HG03159 (cell line): ENCODE measurements at regions not wholly inside any gene's neighbourhood (a gene's known extent, or its start where the extent isn't known, plus 50 kb on each side); places are given as distances from the start of the nearest gene placed in this dataset.
"Not testable (repeated sequence)": the region's sequence is repeated elsewhere in the genome, so short reads cannot be mapped to it uniquely, and the experiment has no call there.

ENCODE experiments used
- ATAC-seq: cut with Tn5 transposase; IDR thresholded peaks from one replicate; pipeline ENCODE4 v1.9.1; 2021; ENCODE audit warnings: mild to moderate bottlenecking, moderate library complexity; ENCODE audit not compliant: unreplicated experiment

DNA sequence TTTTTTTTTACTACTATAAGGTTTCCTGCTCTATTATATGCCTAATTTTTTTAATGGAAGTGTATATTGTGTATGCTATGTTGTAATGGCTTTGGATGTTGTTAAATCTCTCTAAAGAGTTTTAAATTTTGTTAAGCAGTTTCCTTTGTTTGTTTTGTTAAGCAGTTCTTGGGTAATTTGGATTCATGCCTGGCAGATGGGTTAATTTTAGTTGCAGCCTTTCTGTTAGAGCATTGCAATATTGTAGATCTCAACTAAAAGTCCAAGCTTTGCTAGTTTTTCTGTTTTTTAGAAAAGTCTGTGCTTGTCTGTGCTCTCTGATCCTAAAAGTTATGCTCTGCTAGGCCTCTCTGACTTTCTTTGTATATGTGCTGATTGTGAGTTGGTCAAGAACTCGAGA, 1229.0 kb upstream of the NRXN1 start:
- ATAC-seq = no peak

DNA sequence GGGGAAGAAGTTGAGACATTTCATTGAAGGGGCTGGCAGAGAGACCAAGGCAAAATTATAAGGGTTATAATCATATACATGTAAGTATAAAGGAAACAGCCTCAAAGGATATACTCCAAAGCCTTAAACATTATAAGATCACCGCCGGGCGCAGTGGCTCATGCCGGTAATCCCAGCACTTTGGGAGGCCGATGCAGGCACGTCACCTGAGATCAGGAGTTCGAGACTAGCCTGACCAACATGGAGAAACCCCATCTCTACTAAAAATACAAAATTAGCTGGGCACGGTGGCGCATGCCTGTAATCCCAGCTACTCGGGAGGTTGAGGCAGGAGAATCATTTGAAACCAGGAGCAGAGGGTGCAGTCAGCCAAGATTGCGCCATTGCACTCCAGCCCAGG, 1227.0 kb upstream of the NRXN1 start:
- ATAC-seq = not testable (repeated sequence)

DNA sequence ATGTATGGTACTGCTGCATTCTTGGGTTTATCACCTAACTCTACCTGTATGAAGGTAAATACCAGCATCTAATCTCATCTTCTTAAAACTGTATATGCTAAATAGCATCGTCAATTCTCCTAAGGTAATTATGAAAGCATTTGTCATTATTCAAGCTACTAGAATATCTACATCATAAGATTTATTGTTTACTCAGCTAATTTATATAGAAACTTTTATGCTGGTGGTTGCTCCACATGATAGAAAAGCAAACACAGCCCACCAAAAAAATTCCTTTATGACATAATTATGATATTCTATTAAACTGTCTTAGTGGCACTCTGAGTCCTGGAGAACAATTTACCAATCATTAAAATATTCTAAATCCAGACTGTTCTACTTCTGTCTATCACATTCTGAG, 1226.1 kb upstream of the NRXN1 start:
- no peak for ATAC-seq

DNA sequence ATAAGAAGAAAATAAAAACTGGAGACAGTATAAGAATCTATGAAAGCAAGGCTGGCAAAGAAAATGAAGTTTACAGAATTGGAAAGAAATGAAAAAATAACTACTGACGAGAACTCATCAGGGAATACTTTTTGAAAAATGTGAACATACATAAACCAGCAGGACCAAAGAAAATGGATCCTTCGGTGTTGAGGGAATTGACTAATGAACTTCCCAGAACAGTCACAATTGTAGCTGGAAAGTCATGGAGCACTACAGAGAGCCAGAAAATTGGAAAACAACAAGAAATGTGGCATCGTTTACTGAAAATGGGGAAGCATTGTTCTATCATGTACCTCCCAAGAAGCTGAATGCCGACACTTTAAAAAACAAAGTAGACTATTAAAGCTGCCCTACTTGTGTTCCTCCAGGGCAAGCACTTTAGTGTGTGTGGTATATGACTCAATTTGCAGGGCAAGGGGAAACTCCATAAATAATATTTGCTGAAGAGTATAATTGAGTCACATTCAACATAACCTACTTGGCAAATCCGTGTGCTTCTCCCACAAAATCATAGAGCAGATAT, 1221.6 kb upstream of the NRXN1 start:
- no peak for ATAC-seq

DNA sequence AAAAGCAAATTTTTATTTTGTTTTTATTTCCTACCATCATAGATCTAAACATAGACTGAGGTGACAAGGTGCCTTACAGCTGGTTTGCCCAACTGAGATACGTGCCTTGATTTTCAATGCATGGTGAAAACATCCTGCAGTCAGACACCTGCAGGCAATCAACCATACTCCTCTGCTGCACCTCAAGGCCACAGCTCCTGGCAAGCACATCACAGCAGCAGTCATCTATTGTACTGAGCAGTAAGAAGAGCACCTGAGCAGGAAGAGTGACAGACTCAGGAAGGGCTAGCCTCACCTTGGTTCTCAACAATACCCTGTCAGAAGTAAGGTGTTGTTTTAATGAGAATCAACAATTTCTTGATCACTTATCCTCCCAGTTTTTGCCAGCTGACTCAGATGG, 1206.8 kb upstream of the NRXN1 start:
- ATAC-seq = no peak

DNA sequence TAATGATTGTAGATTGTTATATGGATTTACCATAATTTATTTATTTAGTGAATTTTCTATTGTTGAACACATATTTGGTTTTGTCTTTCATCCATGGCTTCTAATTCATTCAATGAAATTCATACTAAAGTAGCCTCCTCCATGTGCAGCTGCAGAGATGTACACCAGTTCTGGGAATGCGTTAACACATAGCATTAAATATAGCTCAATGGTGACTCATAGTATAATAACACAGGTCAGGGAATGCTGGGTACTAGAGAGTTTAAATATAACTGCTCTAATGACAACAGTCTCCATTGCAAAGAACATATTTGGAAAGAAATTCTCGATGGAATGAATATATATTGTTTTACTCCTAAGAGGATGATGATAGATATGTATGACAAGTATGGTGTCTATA, 1190.2 kb upstream of the NRXN1 start:
- ATAC-seq = no peak

DNA sequence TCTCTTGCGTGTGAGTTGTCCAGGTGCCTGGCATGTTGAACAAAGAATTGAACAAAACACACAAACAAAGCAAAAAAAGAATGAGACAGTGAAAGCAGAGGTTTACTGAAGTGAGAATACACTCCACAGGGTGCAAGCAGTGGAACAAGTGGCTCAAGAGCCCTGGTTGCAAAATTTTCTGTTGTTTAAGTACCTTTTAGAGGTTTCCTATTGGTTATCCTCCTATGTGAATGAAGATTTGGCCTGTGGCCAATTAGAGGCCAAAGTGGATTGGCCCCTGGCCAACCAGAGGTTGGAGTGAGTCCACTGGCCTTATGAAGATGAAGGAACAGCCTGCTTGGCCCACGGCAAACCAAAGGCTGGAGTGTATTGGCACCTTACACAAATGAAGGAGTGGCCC, 1188.5 kb upstream of the NRXN1 start:
- no peak for ATAC-seq

DNA sequence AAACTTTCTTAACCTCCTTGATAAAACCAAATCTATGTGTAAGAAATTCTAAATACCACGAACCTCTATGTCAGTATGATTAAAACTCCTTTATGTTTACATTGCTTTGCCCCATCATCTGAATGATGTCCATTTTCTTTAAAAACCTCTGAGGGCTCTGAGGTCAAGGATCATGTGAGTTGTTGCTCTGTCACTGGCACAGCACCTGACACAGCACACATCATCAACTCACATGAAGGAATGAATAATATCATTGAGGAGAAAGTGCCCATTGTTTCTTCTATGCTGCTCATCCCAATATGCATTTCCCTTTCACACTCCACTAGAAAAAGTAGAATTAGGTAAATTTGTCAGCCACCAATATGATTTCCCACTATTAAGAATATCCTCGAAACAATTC, 1178.7 kb upstream of the NRXN1 start:
- no peak for ATAC-seq

DNA sequence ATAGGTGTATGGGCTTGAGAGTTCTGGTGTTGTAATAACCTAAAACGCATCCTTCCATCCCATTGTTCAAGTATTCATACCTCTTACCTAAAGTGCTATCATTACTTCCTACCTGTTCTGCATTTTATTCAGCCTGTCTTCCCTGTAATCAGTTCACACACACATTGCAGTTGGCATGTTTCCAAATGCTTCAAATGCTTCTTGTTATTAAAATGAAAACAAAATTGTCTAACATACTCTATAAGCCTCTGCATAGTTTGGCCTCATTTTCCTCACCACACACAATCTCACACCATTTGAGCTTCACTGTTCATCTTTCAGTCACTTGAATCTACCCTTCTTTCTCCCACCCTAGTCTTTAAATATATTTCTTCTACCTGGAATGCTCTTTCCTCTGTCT, 1178.2 kb upstream of the NRXN1 start:
- no peak for ATAC-seq

DNA sequence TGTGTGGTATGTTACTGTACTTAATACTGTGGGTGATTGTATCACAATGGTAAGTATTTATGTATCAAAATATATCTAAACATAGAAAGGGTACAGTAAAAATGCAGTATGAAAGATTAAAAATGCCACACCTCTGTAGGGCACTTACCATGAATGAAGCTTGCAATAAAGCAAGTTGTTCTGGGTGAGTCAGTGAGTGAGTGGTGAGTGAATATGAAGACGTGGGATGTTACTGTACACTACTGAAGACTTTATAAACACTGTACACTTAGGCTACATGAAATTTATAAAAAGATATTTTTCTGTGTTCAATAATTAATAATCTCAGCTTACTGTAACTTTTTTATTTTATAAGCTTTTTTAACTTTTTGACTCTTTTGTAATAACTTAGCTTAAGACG, 1162.4 kb upstream of the NRXN1 start:
- ATAC-seq = no peak

DNA sequence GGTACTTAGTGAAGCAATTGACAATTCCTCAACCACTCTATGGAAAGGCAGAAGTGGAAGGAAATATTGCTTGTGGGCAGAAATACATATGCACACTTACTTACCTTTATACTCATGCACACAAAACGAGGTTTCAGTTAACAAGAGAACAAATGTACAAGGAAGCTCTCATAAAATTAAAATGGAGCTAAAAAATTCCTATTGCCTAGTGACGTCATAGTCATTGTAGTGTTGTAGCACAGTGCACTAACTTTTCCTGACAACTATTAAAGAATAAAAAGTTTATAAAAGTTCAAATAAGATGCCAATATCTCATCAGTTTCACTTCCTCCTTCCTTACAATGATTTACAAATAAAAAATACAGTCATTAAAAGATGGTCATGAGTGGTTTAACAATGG, 1161.9 kb upstream of the NRXN1 start:
- no peak for ATAC-seq

DNA sequence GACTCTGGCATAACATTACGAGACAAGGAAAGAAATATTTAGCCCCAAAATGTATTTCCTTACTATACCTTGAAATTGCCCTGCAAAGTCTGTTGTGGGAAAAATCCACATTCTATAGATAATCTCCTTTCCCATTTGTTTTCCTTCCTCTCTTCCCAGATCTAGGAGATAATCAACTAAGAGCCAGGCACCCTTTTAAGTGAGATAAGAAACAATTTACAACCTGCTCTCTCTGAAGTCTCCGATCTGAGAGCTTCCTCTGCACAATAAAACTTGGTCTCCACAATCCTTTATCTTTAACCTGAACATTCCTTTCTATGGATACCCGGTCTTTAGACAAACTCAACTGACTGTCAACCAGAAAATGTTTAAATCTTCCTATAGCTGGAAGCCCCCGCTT, 1160.7 kb upstream of the NRXN1 start:
- ATAC-seq = no peak

DNA sequence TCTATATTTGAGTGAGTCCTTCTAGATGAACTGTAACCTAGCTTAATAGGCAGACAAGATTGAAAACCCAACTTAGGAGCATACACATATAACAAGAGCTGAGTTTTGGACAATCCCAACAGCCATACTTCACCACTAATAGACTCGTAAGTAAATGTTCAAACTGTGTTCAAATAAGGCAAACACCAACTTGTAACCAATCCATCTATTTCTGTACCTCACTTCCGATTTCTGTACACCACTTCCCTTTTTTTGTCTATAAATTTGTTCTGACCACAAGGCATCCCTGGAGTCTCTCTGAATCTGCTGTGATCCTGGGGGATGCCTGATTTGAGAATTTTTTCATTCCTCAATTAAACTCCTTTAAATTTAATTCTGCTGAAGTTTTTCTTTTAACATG, 1149.1 kb upstream of the NRXN1 start:
- ATAC-seq = no peak

DNA sequence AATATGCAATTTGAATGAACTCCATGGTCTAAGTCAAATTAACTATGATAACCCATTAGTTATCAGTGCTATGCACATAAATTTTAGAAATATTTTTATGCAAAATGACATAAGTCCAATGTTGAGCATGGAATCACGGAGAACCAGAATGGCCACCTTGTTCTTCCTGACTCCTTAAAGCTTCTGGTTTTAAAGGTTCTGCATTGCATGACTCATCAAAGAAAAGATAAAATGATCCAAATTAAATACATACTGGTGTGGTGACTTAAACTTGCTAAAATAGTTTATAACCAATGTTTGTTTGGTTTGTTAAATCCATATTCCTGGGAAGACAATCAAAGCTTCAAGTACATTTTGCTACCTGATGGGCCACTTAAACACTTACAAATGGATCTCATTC, 1146.9 kb upstream of the NRXN1 start:
- no peak for ATAC-seq

DNA sequence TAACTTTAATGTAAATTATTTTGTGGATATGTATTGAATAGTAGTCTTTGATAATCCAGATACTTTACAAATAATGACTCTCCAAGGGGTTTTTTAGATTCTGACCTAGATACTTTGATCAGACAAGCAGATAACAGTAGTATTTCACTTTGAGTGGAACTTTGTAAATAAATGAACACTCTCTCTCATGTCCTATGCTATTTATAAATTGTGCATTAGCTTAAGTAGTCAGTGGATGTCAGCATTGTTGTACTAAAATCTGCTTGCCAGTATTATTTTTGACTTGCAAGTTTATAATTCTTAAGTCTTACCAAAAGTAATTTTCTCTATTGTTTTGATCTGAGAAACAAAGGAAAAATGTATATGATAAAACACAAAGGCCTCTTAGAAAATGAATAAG, 1113.1 kb upstream of the NRXN1 start:
- ATAC-seq = no peak

DNA sequence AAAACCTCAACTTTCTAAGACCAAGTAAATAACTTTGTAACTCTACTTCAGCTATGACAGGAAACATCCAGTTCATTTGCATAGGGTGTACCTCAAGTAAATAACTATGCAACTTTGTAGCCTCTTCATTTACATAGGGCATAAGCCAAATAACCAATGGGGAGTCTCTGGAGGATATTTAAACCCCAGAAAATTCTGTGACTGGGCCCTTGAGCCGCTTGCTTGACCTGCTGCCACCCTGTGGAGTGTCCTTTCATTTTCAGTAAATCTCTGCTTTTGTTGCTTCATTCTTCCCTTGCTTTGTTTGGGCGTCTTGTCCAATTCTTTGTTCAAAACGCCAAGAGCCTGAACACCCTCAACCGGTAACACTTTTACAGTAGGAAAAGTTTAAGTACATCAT, 1112.7 kb upstream of the NRXN1 start:
- no peak for ATAC-seq

DNA sequence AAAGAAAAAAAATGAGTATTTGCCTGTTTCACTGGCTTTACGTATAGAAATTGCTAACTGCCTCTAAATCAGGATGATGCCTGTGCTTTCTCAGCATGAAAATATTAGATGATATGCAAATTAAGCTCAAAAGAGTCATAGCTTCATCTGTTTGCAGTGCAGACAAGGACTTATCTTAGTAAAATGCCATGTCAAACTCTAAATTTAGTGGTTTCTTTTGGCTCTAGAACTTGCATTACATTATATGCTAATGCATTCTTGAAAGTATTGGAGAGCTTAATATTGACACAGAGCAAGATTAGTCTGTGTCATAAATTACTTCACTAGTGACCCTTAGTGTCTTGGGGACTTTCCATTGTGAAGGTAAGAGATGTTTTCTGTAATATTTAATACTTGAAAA, 1109.1 kb upstream of the NRXN1 start:
- no peak for ATAC-seq

DNA sequence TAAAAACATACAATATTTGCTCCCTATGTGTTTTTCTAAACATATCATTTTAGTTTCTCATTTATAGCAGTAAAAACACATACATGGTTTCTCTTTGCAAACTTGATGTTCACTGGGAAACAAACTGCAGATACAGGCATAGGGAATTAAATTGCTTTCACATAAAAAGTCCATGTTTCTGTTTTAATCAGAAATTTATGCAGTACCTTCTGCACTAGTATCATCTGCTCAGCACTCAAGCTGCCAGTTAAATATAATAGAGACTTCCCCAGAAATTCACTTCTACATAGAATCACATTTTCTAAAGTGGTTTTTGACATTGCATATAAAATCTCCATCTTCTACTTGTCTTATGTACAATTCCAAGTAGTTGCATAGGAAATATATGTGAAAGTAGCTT, 1107.3 kb upstream of the NRXN1 start:
- ATAC-seq = no peak

DNA sequence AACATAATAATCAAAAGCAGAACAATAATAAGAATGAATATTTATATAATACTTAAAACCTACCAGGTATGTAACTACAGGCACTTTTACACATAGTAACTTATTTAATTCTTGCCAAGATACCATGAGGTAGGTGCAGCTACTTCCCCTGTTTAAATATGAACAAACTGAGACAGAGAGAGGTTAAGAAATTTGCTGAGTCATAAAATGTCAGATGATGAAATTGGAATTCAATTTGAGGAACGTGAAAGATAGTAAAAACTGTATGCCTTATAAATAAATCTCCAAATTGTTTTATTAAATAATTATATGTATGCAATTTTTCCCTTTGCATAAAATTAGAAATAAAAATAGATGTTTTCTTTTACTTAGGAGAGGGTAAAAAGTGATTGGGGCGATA, 1103.3 kb upstream of the NRXN1 start:
- ATAC-seq = no peak

DNA sequence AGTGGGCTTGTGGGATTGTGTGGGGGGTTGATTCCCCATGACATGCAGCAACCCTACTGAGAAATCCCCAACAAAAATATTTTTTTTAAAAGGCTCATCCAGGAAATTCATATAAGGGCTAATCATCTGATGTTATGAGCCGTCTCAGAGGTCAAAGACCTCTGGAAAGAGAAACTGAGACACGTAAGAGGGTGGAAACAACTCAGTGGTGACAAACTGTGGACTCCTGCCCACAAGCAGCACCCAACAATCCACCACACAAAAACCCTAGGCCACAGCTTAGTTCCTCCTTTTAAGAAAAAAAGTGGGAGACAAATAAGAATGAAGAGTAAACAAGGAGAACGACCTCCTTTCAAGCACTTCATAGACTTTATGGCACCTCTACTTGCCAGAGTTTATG, 1096.1 kb upstream of the NRXN1 start:
- ATAC-seq = no peak

DNA sequence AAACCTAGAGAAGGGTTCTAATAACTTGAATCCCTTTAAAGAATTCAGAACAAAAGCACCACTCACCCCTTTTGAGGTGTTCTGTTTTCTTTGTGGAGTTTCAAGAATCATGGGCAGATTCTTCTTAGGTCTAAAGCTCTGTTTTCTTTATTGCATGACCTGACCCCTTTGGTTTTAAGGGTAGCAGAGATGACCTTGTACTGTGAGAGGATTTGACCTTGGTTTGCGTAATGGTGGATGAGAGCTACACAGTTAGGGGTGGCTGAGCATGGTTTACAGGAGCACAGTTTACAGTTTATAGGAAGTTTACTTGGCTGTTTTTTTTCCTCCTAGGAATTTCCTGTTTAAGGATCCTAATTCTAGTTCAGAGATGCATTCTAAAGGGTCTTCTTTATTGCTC, 1095.6 kb upstream of the NRXN1 start:
- ATAC-seq = no peak

DNA sequence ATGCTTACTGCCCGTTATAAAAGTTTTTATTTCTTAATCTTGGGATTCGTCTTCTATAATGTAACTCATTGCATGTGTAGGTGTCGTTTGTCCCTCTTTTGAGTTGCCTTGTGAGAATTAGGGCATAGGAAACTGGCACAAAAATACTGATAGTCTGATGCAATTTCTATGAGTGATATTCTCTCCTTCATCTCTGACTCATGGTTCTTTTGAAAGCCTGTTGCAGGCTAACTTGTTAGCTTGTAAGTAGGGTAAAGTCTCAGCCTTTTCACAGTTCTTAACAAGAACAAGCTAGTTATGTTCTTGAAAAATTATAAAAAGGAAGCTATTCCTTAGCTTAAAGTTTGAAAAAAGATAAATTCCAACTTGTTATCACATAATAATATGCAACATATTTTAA, 1085.4 kb upstream of the NRXN1 start:
- no peak for ATAC-seq

DNA sequence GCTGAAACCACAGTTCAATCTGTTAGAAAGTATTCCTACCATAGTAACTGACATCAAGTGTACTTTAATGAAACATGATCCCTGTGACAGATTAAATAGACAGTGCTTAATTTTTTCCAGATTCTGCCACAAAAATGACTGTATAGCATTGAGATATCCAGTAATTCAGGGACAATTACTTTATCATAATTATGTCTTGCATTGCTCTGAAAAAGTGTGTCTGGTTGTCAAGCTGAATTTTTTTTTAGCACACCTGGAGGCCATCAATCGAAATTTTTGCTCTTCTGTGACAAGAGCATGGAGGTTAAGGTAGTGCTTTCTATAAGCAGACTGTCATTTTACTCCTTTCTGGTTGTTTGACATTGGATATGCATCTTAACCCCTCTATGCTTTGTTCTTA, 1083.8 kb upstream of the NRXN1 start:
- ATAC-seq = no peak

DNA sequence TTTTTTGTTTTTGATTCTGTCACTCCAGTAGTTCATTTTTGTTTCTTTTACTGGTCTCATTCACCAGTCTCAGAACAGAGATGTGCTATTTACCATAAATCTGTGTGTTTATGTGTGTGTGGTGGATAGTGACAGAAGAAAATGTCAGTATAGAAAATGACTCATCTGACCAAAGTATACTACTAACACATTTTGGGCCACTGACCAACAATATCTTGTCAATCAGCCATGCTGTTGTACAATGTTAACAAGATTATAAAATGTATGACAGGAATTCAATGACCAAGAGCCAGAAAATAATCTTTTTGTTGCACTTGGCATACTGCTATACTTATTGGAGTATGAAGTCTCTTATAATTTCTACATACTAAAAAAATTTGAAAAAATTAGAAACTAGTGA, 1081.4 kb upstream of the NRXN1 start:
- ATAC-seq = no peak
